Hematopoietic multipotent progenitor cell (in vitro differentiated cells): ENCODE measurements at regions not wholly inside any gene's neighbourhood (a gene's known extent, or its start where the extent isn't known, plus 50 kb on each side); places are given as distances from the start of the nearest gene placed in this dataset.
A peak's percentile ranks its signal among the peaks of the same experiment; 100 is the strongest.
"Not testable (repeated sequence)": the region's sequence is repeated elsewhere in the genome, so short reads cannot be mapped to it uniquely, and the experiment has no call there.

Source experiments
- DNase-seq, 3 donors: peaks; one replicate each; pipeline ENCODE4 v3.0.0-alpha.2; 2011 to 2015; ENCODE audit warnings: low read depth in 2 of 3, low spot score in 2 of 3

- DNase-seq = no peak
Measured at GRCh38 chr6:140538926-140539325, 1164.5 kb upstream of the CITED2 start.

- no peak for DNase-seq
Measured at GRCh38 chr6:140537834-140538705, 1163.6 kb upstream of the CITED2 start.

- DNase-seq = no peak
Measured at GRCh38 chr6:140537211-140537610, 1162.8 kb upstream of the CITED2 start.

- no peak for DNase-seq
Measured at GRCh38 chr6:140535511-140535910, 1161.1 kb upstream of the CITED2 start.

GRCh38 chr6:140533526-140533925, 1159.1 kb upstream of the CITED2 start:
- DNase-seq = no peak

- no peak for DNase-seq
Measured at GRCh38 chr6:140504776-140505175, 1130.3 kb upstream of the CITED2 start.

- DNase-seq = no peak
Measured at GRCh38 chr6:140500849-140501248, 1126.4 kb upstream of the CITED2 start.

GRCh38 chr6:140499607-140500006, 1125.2 kb upstream of the CITED2 start:
- DNase-seq = no peak

- no peak for DNase-seq
Measured at GRCh38 chr6:140494321-140495108, 1120.1 kb upstream of the CITED2 start.

- not testable (repeated sequence) for DNase-seq
Measured at GRCh38 chr6:140493470-140493869, 1119.0 kb upstream of the CITED2 start.

- no peak for DNase-seq
Measured at GRCh38 chr6:140490081-140490480, 1115.6 kb upstream of the CITED2 start.

GRCh38 chr6:140487586-140487985, 1113.1 kb upstream of the CITED2 start:
- no peak for DNase-seq

GRCh38 chr6:140486450-140487361, 1112.3 kb upstream of the CITED2 start:
- no peak for DNase-seq

- peak in 1 of 3 donors; percentile 15 for DNase-seq
Measured at GRCh38 chr6:140485740-140486449, 1111.4 kb upstream of the CITED2 start.

GRCh38 chr6:140480852-140481251, 1106.4 kb upstream of the CITED2 start:
- peak in 1 of 3 donors; percentile 5 for DNase-seq

GRCh38 chr6:140478631-140479030, 1104.2 kb upstream of the CITED2 start:
- no peak for DNase-seq

GRCh38 chr6:140475086-140475485, 1100.6 kb upstream of the CITED2 start:
- DNase-seq = no peak

GRCh38 chr6:140464720-140465119, 1090.3 kb upstream of the CITED2 start:
- no peak for DNase-seq

GRCh38 chr6:140463312-140463710, 1088.9 kb upstream of the CITED2 start:
- no peak for DNase-seq
